ENCODE measurements at regions not wholly inside any gene's neighbourhood (a gene's known extent, or its start where the extent isn't known, plus 50 kb on each side); places are given as distances from the start of the nearest gene placed in this dataset.

- TF ChIP-seq CTCF (conservative IDR thresholded peaks at IDR 0.05) (no peak), EZH2 (IDR thresholded peaks at IDR 0.05; ENCODE audit: low read depth) (no peak)
Observed at GRCh38 chr10:8616166-8616565, 561.7 kb downstream of the GATA3 start.
